CD4-positive, alpha-beta T cell treated with Interleukin-6 at 100 ng/mL for 8 hours (primary cell): ENCODE measurements at regions not wholly inside any gene's neighbourhood (a gene's known extent, or its start where the extent isn't known, plus 50 kb on each side); places are given as distances from the start of the nearest gene placed in this dataset.

Source experiments
- DNase-seq: peaks from one replicate; pipeline ENCODE4 v3.0.0-alpha.2; 2020; ENCODE audit warnings: mixed read lengths, low spot score

DNA sequence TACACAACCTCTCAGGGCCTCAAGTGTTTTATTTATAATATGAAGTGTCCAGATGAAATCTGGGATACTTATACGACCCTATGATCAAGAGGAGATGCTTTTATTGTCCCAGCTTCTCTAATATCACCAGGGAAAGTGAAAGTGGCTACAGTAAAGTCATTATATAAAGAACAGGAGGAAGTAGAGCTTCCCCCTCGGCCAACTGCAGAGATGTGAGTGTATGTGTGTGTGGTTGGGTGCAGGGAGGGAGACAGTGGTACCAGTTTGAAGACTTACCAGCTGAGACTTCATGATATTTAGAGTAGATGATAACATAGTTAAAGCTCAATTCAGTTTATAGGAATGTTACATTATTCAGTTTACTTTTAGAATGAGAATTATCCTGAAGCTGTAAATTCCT, 373.6 kb upstream of the DDI1 start:
- no peak for DNase-seq

DNA sequence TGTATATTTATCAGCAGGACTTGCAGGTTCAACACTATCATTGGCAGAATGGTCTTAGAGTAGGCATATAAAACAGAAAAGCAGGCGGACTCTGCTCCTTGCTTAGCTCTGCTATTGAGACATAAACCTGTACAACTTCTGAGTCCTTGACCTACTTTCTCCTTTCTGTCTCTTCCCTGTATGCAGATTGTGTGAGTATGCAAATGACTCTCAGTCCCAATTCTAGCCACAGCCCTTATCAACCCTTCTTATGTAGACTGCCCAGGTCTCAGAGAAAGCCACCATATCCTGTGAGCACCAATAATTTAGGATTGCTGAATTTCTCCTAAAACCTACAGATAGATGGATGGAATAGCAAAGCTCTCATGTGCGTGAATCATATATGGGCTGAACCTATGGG, 367.6 kb upstream of the DDI1 start:
- no peak for DNase-seq

DNA sequence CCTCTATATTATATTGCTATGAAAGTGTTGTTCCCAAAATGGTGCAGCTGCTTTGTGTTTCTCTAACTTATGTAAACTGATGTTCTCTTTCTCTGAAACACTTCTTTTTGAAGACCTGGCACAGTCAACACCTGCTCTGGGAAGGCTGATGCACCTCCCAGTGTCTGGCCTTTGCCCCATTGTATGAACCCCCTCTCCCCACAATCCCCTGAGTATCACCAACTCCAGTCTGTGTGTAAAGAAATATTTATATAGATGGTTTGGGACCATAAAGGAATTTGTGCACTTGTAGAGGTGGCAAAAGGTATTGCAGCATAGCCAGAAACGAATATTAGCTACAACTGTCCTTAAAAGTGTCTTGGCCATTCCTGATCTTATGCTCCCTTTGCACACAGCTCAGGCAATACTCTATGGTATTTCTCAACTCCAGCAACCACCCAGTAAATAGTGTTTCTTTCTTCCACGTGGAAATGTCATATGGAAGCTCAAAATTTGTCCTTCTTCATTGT, 365.2 kb upstream of the DDI1 start:
- DNase-seq, result no peak

DNA sequence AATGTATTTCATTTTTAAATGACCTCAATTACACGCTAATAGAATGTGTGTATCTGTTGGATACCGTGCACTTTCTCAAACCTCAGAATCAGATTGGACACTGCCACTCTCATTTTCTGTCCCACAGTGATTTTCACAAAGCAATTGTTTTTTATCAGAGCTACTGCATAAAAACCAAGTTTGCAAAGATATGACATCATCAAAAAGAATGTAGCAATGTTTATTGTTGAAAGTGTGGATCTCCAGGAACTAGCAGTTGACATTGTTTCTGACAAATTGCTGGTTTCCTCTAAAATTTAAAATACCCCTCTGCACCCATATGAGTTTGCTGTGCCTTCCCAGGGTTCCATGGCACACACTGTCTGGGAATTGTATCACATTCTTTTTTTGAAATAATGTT, 362.7 kb upstream of the DDI1 start:
- DNase-seq, result no peak

- DNase-seq, result no peak
Measured at GRCh38 chr11:103676413-103676812, 360.0 kb upstream of the DDI1 start.

DNA sequence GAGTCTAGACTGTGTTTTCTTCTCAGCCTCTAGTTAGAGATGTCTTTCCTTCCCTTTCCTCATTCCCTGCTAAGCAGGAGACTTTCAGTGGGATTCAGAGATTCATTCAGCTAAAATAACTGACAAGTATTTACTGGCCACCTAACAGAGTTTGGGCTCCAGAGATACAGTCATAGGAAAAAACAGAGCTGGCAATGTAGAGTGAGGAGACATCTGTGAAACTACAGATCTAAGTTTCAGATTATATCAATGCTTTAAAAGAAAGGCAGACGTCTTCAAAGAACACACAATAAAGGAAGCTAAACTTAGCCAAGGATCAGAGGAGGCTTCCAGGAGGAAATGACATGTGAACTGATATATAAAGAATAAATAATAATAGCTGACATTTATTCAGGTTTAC, 355.6 kb upstream of the DDI1 start:
- no peak for DNase-seq

DNA sequence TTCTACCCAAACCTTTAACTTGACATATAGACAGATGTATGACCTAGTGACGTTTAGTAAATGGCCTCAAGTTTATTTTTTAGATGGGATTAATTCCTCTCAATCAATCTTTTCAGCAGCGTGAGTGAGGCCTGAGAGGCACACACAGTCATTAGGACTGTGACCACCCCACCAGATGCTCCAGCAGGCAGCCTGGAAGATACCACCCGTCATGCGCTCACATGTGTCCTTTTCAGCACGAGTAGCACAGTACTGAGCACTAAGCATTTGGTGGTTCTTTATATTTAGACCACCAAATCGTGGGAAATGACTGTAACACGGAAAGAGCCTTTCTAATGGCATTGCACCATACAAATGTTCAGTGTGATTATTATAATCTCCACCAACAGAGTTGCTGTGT, 354.6 kb upstream of the DDI1 start:
- no peak for DNase-seq

GRCh38 chr11:103682318-103683184, 353.9 kb upstream of the DDI1 start:
- DNase-seq, result peak; percentile 42

DNA sequence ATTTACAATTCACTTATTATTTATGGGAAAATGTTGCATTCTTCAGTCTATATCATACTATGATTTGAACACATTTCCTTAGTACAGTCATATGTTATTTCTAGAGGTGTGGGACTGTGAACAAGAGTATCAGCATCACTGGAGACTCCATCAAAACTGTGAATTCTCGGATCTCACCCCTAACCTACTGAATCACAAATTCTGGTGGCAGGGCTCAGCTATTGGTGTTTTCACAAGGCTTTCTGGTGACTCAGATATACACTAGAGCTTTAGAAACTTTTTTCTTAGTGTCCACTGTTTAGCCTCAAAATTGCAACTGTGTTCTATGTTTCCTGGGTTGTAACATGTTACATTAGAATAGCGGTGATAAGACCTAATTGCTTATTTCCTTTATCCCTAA, 352.9 kb upstream of the DDI1 start:
- DNase-seq, result no peak

DNA sequence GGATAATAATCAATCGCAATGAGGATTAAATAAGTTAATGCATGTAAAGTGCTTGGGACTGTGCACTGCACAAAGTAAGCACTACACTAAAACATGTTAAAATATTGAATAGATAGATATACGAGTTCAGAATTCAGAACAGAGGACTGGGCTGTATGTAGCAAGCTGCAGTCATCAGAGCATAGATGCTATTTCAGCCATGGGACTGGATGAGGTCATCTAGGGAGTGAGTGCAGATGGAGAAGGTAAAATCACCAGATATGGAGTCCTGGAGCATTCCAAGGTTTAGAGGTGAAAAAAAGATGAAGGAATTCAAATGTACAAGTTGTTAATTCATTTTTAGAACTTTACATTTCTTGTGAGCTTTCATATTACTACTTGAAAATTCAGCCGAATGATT, 347.5 kb upstream of the DDI1 start:
- DNase-seq, result no peak

GRCh38 chr11:103690356-103690755, 346.1 kb upstream of the DDI1 start:
- no peak for DNase-seq

GRCh38 chr11:103696123-103696522, 340.3 kb upstream of the DDI1 start:
- no peak for DNase-seq

- no peak for DNase-seq
Measured at GRCh38 chr11:103699216-103699615, 337.2 kb upstream of the DDI1 start.

DNA sequence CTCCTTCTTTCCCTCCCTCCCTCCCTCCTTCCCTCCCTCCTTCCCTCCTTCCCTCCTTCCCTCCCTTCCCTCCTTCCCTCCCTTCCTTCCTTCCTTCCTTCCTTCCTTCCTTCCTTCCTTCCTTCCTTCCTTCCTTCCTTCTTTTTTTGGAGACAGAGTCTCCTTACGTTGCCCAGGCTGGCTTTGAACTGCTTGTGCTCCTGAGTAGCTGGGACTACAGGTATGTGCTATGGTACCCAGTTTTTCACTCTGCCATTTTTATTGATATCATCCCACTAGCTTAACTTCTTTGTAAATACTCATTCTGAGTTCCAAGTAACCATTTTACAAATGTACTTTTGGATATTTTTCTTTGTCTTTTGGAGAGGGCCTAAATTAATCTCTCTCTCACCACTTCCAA, 336.8 kb upstream of the DDI1 start:
- DNase-seq, result no peak

DNA sequence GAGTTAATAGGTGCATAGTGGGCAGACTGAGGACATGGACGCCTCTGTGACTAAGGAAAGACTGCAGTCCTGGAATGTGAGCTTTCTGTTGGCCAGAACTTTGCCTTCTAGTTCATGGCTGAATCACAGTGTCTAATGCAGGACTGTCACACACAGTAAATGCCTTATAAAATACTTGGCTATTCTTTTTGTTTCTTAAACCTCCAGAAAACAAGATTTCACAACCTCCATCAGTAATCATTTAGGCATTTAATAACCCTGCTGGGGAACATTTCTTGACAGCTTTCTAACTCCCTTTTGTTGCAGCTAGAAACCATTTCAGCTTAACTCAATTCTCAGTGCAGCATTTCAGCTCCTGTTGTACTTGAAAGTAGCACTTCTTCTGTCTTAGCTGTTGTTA, 335.8 kb upstream of the DDI1 start:
- DNase-seq, result no peak

- DNase-seq, result no peak
Measured at GRCh38 chr11:103703437-103703836, 333.0 kb upstream of the DDI1 start.

- DNase-seq, result no peak
Measured at GRCh38 chr11:103703954-103704353, 332.5 kb upstream of the DDI1 start.

GRCh38 chr11:103705642-103706041, 330.8 kb upstream of the DDI1 start:
- no peak for DNase-seq

- DNase-seq, result no peak
Measured at GRCh38 chr11:103709371-103709770, 327.1 kb upstream of the DDI1 start.

- no peak for DNase-seq
Measured at GRCh38 chr11:103714246-103714645, 322.2 kb upstream of the DDI1 start.

GRCh38 chr11:103716363-103716762, 320.1 kb upstream of the DDI1 start:
- no peak for DNase-seq

DNA sequence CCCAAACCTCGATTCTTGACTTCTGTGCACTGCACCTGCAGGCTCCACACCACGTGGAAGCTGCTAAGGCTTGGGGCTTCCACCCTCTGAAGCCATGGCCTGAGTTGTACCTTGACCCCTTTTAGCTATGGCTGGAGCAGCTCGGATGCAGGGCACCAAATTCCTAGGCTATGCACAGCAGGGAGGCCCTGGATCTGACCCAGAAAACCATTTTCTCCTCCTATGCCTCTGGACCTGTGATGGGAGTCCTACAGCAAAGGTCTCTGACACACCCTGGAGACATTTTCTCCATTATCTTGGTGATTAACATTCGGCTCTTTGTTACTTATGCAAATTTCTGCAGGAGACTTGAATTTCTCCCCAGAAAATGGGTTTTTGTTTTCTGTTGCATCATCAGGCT, 309.2 kb upstream of the DDI1 start:
- DNase-seq, result no peak

- DNase-seq, result no peak
Measured at GRCh38 chr11:103729617-103730016, 306.8 kb upstream of the DDI1 start.
